GM18951 (cell line): ENCODE measurements at regions not wholly inside any gene's neighbourhood (a gene's known extent, or its start where the extent isn't known, plus 50 kb on each side); places are given as distances from the start of the nearest gene placed in this dataset.

ENCODE experiments used
- POLR2A ChIP-seq: IDR thresholded peaks from 4 replicates; pipeline ENCODE4 v1.6.1; 2011; ENCODE audit warnings: mild to moderate bottlenecking; ENCODE audit not compliant: insufficient read length, insufficient read depth; ENCODE audit errors: extremely low read depth
- in situ Hi-C: fragments of 300-500 bp; cut with MboI; formaldehyde crosslinking; loops from one replicate; pipeline ENCODE4 v1.12.0; 2022; ENCODE audit warnings: low sequenced_read_pairs, mixed read lengths, inconsistent platforms; ENCODE audit not compliant: unreplicated experiment

- TF ChIP-seq POLR2A: no peak
- in situ Hi-C loops: no loop called here
Measured at GRCh38 chr4:63589796-63590195, 819.5 kb downstream of the TECRL start.

- in situ Hi-C loops: no loop called here
- no peak for TF ChIP-seq POLR2A
Measured at GRCh38 chr4:63583561-63583960, 825.7 kb downstream of the TECRL start.

- in situ Hi-C loops: no loop called here
- no peak for TF ChIP-seq POLR2A
Measured at GRCh38 chr4:63583007-63583406, 826.2 kb downstream of the TECRL start.

GRCh38 chr4:63580796-63581475, 828.3 kb downstream of the TECRL start:
- in situ Hi-C loops: no loop called here
- TF ChIP-seq POLR2A: no peak

GRCh38 chr4:63578383-63578782, 830.9 kb downstream of the TECRL start:
- TF ChIP-seq POLR2A: no peak
- in situ Hi-C loops: no loop called here

GRCh38 chr4:63566658-63567057, 842.6 kb downstream of the TECRL start:
- TF ChIP-seq POLR2A: no peak
- in situ Hi-C loops: no loop called here

GRCh38 chr4:63563288-63564014, 845.8 kb downstream of the TECRL start:
- no peak for TF ChIP-seq POLR2A
- in situ Hi-C loops: no loop called here

DNA sequence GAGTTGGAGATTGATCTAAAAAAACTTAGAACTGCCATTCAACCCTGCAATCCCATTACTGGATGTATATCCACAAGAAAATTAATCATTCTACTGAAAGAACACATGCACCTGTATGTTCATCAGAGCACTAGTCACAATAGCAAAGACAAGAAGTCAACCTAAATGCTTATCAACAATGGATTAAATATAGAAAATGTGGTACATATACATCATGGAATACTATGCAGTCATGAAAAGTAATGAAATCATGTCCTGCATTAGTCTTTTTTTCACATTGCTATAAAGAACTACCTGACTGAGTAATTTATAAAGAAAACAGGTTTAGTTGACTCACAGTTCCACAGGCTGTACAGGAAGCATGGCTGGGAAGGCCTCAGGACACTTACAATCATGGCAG, 850.5 kb downstream of the TECRL start:
- in situ Hi-C loops: no loop called here
- TF ChIP-seq POLR2A: no peak

- TF ChIP-seq POLR2A: no peak
- in situ Hi-C loops: no loop called here
Measured at GRCh38 chr4:63556332-63556731, 852.9 kb downstream of the TECRL start.

DNA sequence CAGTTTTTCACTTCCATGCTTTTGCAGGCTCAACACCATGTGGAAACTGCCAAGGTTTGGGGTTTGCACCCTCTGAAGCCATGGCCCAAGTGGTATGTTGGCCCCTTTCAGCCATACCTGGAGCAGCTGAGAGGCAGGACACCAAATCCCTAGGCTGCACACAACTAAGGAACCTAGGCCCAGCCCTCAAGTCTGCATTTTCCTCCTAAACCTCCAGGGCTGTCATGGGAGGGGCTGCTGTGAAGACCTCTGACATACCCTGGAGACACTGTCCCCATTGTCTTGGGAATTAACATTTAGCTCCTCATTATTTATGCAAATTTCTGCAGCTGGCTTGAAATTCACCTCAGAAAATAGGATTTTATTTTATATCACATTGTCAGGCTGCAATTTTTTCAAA, 856.1 kb downstream of the TECRL start:
- TF ChIP-seq POLR2A: no peak
- in situ Hi-C loops: no loop called here

- in situ Hi-C loops: no loop called here
- TF ChIP-seq POLR2A: no peak
Measured at GRCh38 chr4:63541828-63542227, 867.4 kb downstream of the TECRL start.

- no peak for TF ChIP-seq POLR2A
- in situ Hi-C loops: no loop called here
Measured at GRCh38 chr4:63529581-63530337, 879.5 kb downstream of the TECRL start.

- in situ Hi-C loops: no loop called here
- TF ChIP-seq POLR2A: no peak
Measured at GRCh38 chr4:63528256-63528991, 880.8 kb downstream of the TECRL start.
